Left kidney (tissue), 1 donor: ENCODE measurements at regions not wholly inside any gene's neighbourhood (a gene's known extent, or its start where the extent isn't known, plus 50 kb on each side); places are given as distances from the start of the nearest gene placed in this dataset.
"Not testable (repeated sequence)": the region's sequence is repeated elsewhere in the genome, so short reads cannot be mapped to it uniquely, and the experiment has no call there.

ENCODE experiments used
- DNase-seq: peaks from one replicate; pipeline ENCODE4 v3.0.0-alpha.2; 2013

- no peak for DNase-seq
Measured at GRCh38 chr20:1825938-1826445, 69.2 kb upstream of the SIRPA start.

GRCh38 chr20:1825507-1825906 lies 69.7 kb upstream of the SIRPA start:
- DNase-seq: no peak

- no peak for DNase-seq
Measured at GRCh38 chr20:1824834-1825233, 70.4 kb upstream of the SIRPA start.

GRCh38 chr20:1824181-1824580 lies 71.0 kb upstream of the SIRPA start:
- no peak for DNase-seq

- no peak for DNase-seq
Measured at GRCh38 chr20:1823450-1823844, 71.8 kb upstream of the SIRPA start.

- no peak for DNase-seq
Measured at GRCh38 chr20:1822564-1823449, 72.4 kb upstream of the SIRPA start.

- no peak for DNase-seq
Measured at GRCh38 chr20:1820138-1821079, 74.8 kb upstream of the SIRPA start.

GRCh38 chr20:1819311-1820137 lies 75.7 kb upstream of the SIRPA start:
- DNase-seq: no peak

GRCh38 chr20:1818895-1819294 lies 76.3 kb upstream of the SIRPA start:
- DNase-seq: no peak

GRCh38 chr20:1818247-1818840 lies 76.9 kb upstream of the SIRPA start:
- no peak for DNase-seq

- no peak for DNase-seq
Measured at GRCh38 chr20:1817577-1818211, 77.5 kb upstream of the SIRPA start.

- no peak for DNase-seq
Measured at GRCh38 chr20:1816384-1817381, 78.5 kb upstream of the SIRPA start.

- no peak for DNase-seq
Measured at GRCh38 chr20:1815502-1816085, 79.6 kb upstream of the SIRPA start.

- not testable (repeated sequence) for DNase-seq
Measured at GRCh38 chr20:1814861-1815260, 80.3 kb upstream of the SIRPA start.

GRCh38 chr20:1813674-1814635 lies 81.3 kb upstream of the SIRPA start:
- no peak for DNase-seq

GRCh38 chr20:1813101-1813529 lies 82.1 kb upstream of the SIRPA start:
- DNase-seq: no peak

- DNase-seq: no peak
Measured at GRCh38 chr20:1811621-1812498, 83.3 kb upstream of the SIRPA start.
